Inflammatory macrophage (primary cell): ENCODE measurements at regions not wholly inside any gene's neighbourhood (a gene's known extent, or its start where the extent isn't known, plus 50 kb on each side); places are given as distances from the start of the nearest gene placed in this dataset.

Source experiments
- DNase-seq, 2 donors: peaks; one replicate each; pipeline ENCODE4 v3.0.0-alpha.2; 2020 to 2022

GRCh38 chr7:36075561-36075960, 77.5 kb upstream of the EEPD1 start:
- DNase-seq = no peak

GRCh38 chr7:36076074-36076473, 77.0 kb upstream of the EEPD1 start:
- no peak for DNase-seq

- DNase-seq = no peak
Measured at GRCh38 chr7:36078816-36079360, 74.2 kb upstream of the EEPD1 start.

GRCh38 chr7:36079446-36080025, 73.5 kb upstream of the EEPD1 start:
- DNase-seq = no peak

- no peak for DNase-seq
Measured at GRCh38 chr7:36080843-36081242, 72.2 kb upstream of the EEPD1 start.

GRCh38 chr7:36082216-36082615, 70.8 kb upstream of the EEPD1 start:
- no peak for DNase-seq

GRCh38 chr7:36082910-36083309, 70.1 kb upstream of the EEPD1 start:
- peak in 1 of 2 donors; percentile 5 for DNase-seq

- no peak for DNase-seq
Measured at GRCh38 chr7:36083626-36084380, 69.3 kb upstream of the EEPD1 start.

GRCh38 chr7:36084485-36085091, 68.5 kb upstream of the EEPD1 start:
- DNase-seq = no peak

GRCh38 chr7:36085096-36085495, 68.0 kb upstream of the EEPD1 start:
- no peak for DNase-seq

- DNase-seq = no peak
Measured at GRCh38 chr7:36086571-36086970, 66.5 kb upstream of the EEPD1 start.

- peak; percentile 28 to 32 for DNase-seq
Measured at GRCh38 chr7:36088553-36088952, 64.5 kb upstream of the EEPD1 start.

- DNase-seq = no peak
Measured at GRCh38 chr7:36088966-36089365, 64.1 kb upstream of the EEPD1 start.

- no peak for DNase-seq
Measured at GRCh38 chr7:36090976-36091873, 61.8 kb upstream of the EEPD1 start.

GRCh38 chr7:36091874-36092176, 61.2 kb upstream of the EEPD1 start:
- no peak for DNase-seq

- no peak for DNase-seq
Measured at GRCh38 chr7:36092221-36092771, 60.8 kb upstream of the EEPD1 start.

GRCh38 chr7:36096460-36097095, 56.5 kb upstream of the EEPD1 start:
- no peak for DNase-seq

GRCh38 chr7:36098096-36098495, 55.0 kb upstream of the EEPD1 start:
- no peak for DNase-seq

- DNase-seq = no peak
Measured at GRCh38 chr7:36100226-36100625, 52.8 kb upstream of the EEPD1 start.

- no peak for DNase-seq
Measured at GRCh38 chr7:36100634-36101033, 52.4 kb upstream of the EEPD1 start.
